ENCODE measurements at regions not wholly inside any gene's neighbourhood (a gene's known extent, or its start where the extent isn't known, plus 50 kb on each side); places are given as distances from the start of the nearest gene placed in this dataset.
A peak's percentile ranks its signal among the peaks of the same experiment; 100 is the strongest.

GRCh38 chr13:33633701-33634545 lies 184.0 kb upstream of the RFC3 start:
- peak; percentile 6 for DNase-seq (ENCODE audit: low read depth, low spot score)
- Histone ChIP-seq H3K9ac (ENCODE audit: insufficient read length) (no peak overlapping the region), H3K27ac (no peak overlapping the region), H3K9me3 (ENCODE audit: low read depth, low read length) (no peaks in the 10 kb centered on the region), H3K4me3 (no peak overlapping the region), H3K36me3 (ENCODE audit: insufficient read depth, low read length) (no peaks in the 10 kb centered on the region)
- TF ChIP-seq POLR2AphosphoS5 (IDR thresholded peaks at IDR 0.05; ENCODE audit: borderline replicate concordance, low read depth, low read length) (no peak), EZH2 (IDR thresholded peaks at IDR 0.05) (no peak), FOXP2 (optimal IDR thresholded peaks at IDR 0.05; ENCODE audit: control extremely low read depth, extremely low read length, insufficient read depth) (no peak)

- TF ChIP-seq EZH2 (IDR thresholded peaks at IDR 0.05) = no peak
- no peak for TF ChIP-seq FOXP2 (optimal IDR thresholded peaks at IDR 0.05; ENCODE audit: control extremely low read depth, extremely low read length, insufficient read depth)
- TF ChIP-seq POLR2AphosphoS5 (IDR thresholded peaks at IDR 0.05; ENCODE audit: borderline replicate concordance, low read depth, low read length) = no peak
- no peaks in the 10 kb centered on the region for H3K36me3 ChIP-seq (ENCODE audit: insufficient read depth, low read length)
- no peaks in the 10 kb centered on the region for H3K9me3 ChIP-seq (ENCODE audit: low read depth, low read length)
- H3K4me3 ChIP-seq = no peak overlapping the region
- H3K9ac ChIP-seq (ENCODE audit: insufficient read length) = no peak overlapping the region
- no peak for DNase-seq (ENCODE audit: low read depth, low spot score)
- no peak overlapping the region for H3K27ac ChIP-seq
Observed at GRCh38 chr13:33634546-33634982, 183.4 kb upstream of the RFC3 start.

- Histone ChIP-seq H3K4me3 (no peak overlapping the region), H3K27ac (no peak overlapping the region), H3K9ac (ENCODE audit: insufficient read length) (no peak overlapping the region), H3K9me3 (ENCODE audit: low read depth, low read length) (no peaks in the 10 kb centered on the region), H3K36me3 (ENCODE audit: insufficient read depth, low read length) (no peaks in the 10 kb centered on the region)
- TF ChIP-seq EZH2 (IDR thresholded peaks at IDR 0.05) (no peak), POLR2AphosphoS5 (IDR thresholded peaks at IDR 0.05; ENCODE audit: borderline replicate concordance, low read depth, low read length) (no peak), FOXP2 (optimal IDR thresholded peaks at IDR 0.05; ENCODE audit: control extremely low read depth, extremely low read length, insufficient read depth) (no peak)
- no peak for DNase-seq (ENCODE audit: low read depth, low spot score)
Observed at GRCh38 chr13:33636243-33636642, 181.7 kb upstream of the RFC3 start.

GRCh38 chr13:33636955-33637670 lies 180.8 kb upstream of the RFC3 start:
- Histone ChIP-seq H3K36me3 (ENCODE audit: insufficient read depth, low read length) (no peaks in the 10 kb centered on the region), H3K9ac (ENCODE audit: insufficient read length) (no peak overlapping the region), H3K9me3 (ENCODE audit: low read depth, low read length) (no peaks in the 10 kb centered on the region), H3K27ac (no peak overlapping the region), H3K4me3 (no peak overlapping the region)
- no peak for DNase-seq (ENCODE audit: low read depth, low spot score)
- no peak for TF ChIP-seq POLR2AphosphoS5 (IDR thresholded peaks at IDR 0.05; ENCODE audit: borderline replicate concordance, low read depth, low read length)
- TF ChIP-seq FOXP2 (optimal IDR thresholded peaks at IDR 0.05; ENCODE audit: control extremely low read depth, extremely low read length, insufficient read depth) = no peak
- TF ChIP-seq EZH2 (IDR thresholded peaks at IDR 0.05) = no peak

- TF ChIP-seq POLR2AphosphoS5 (IDR thresholded peaks at IDR 0.05; ENCODE audit: borderline replicate concordance, low read depth, low read length) (no peak), EZH2 (IDR thresholded peaks at IDR 0.05) (no peak), FOXP2 (optimal IDR thresholded peaks at IDR 0.05; ENCODE audit: control extremely low read depth, extremely low read length, insufficient read depth) (no peak)
- no peaks in the 10 kb centered on the region for H3K36me3 ChIP-seq (ENCODE audit: insufficient read depth, low read length)
- no peaks in the 10 kb centered on the region for H3K9me3 ChIP-seq (ENCODE audit: low read depth, low read length)
- no peak overlapping the region for H3K27ac ChIP-seq
- H3K9ac ChIP-seq (ENCODE audit: insufficient read length) = no peak overlapping the region
- no peak overlapping the region for H3K4me3 ChIP-seq
- no peak for DNase-seq (ENCODE audit: low read depth, low spot score)
Observed at GRCh38 chr13:33637978-33638743, 179.8 kb upstream of the RFC3 start.

- TF ChIP-seq FOXP2 (optimal IDR thresholded peaks at IDR 0.05; ENCODE audit: control extremely low read depth, extremely low read length, insufficient read depth) (no peak), EZH2 (IDR thresholded peaks at IDR 0.05) (no peak), POLR2AphosphoS5 (IDR thresholded peaks at IDR 0.05; ENCODE audit: borderline replicate concordance, low read depth, low read length) (no peak)
- no peak overlapping the region for H3K9ac ChIP-seq (ENCODE audit: insufficient read length)
- DNase-seq (ENCODE audit: low read depth, low spot score) = no peak
- H3K9me3 ChIP-seq (ENCODE audit: low read depth, low read length) = no peaks in the 10 kb centered on the region
- no peaks in the 10 kb centered on the region for H3K36me3 ChIP-seq (ENCODE audit: insufficient read depth, low read length)
- no peak overlapping the region for H3K27ac ChIP-seq
- no peak overlapping the region for H3K4me3 ChIP-seq
Observed at GRCh38 chr13:33639158-33639557, 178.8 kb upstream of the RFC3 start.

GRCh38 chr13:33639626-33640080 lies 178.3 kb upstream of the RFC3 start:
- Histone ChIP-seq H3K36me3 (ENCODE audit: insufficient read depth, low read length) (no peaks in the 10 kb centered on the region), H3K9me3 (ENCODE audit: low read depth, low read length) (no peaks in the 10 kb centered on the region), H3K4me3 (no peak overlapping the region), H3K27ac (no peak overlapping the region), H3K9ac (ENCODE audit: insufficient read length) (no peak overlapping the region)
- no peak for DNase-seq (ENCODE audit: low read depth, low spot score)
- TF ChIP-seq POLR2AphosphoS5 (IDR thresholded peaks at IDR 0.05; ENCODE audit: borderline replicate concordance, low read depth, low read length) (no peak), FOXP2 (optimal IDR thresholded peaks at IDR 0.05; ENCODE audit: control extremely low read depth, extremely low read length, insufficient read depth) (no peak), EZH2 (IDR thresholded peaks at IDR 0.05) (no peak)

- H3K9me3 ChIP-seq (ENCODE audit: low read depth, low read length) = no peaks in the 10 kb centered on the region
- H3K9ac ChIP-seq (ENCODE audit: insufficient read length) = no peak overlapping the region
- H3K27ac ChIP-seq = no peak overlapping the region
- TF ChIP-seq EZH2 (IDR thresholded peaks at IDR 0.05) (no peak), FOXP2 (optimal IDR thresholded peaks at IDR 0.05; ENCODE audit: control extremely low read depth, extremely low read length, insufficient read depth) (no peak), POLR2AphosphoS5 (IDR thresholded peaks at IDR 0.05; ENCODE audit: borderline replicate concordance, low read depth, low read length) (no peak)
- no peak overlapping the region for H3K4me3 ChIP-seq
- no peaks in the 10 kb centered on the region for H3K36me3 ChIP-seq (ENCODE audit: insufficient read depth, low read length)
- DNase-seq (ENCODE audit: low read depth, low spot score) = no peak
Observed at GRCh38 chr13:33640832-33641231, 177.1 kb upstream of the RFC3 start.

Measured in SK-N-MC (cell line).